ENCODE measurements at regions not wholly inside any gene's neighbourhood (a gene's known extent, or its start where the extent isn't known, plus 50 kb on each side); places are given as distances from the start of the nearest gene placed in this dataset.

DNA sequence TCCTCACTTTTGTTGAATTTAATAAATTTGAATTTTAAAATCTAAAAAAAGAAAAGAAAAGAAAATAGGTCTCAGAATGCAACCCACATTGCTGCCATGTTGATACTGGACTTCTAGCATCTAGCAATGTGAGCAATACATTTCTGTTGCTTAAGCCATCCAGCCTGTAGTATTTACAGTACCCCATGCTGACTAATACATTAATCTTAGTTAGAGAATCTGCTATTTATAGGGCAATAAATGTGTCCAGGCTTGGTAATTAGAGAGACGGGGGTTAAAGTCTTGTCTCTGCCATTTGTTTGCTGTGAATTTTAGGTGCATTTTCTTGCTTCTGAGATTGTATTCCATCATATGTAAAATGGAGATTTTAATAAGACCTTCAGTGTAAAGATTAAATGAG lies 471.3 kb downstream of the DHX35 start:
- DNase-seq, result no peak

DNA sequence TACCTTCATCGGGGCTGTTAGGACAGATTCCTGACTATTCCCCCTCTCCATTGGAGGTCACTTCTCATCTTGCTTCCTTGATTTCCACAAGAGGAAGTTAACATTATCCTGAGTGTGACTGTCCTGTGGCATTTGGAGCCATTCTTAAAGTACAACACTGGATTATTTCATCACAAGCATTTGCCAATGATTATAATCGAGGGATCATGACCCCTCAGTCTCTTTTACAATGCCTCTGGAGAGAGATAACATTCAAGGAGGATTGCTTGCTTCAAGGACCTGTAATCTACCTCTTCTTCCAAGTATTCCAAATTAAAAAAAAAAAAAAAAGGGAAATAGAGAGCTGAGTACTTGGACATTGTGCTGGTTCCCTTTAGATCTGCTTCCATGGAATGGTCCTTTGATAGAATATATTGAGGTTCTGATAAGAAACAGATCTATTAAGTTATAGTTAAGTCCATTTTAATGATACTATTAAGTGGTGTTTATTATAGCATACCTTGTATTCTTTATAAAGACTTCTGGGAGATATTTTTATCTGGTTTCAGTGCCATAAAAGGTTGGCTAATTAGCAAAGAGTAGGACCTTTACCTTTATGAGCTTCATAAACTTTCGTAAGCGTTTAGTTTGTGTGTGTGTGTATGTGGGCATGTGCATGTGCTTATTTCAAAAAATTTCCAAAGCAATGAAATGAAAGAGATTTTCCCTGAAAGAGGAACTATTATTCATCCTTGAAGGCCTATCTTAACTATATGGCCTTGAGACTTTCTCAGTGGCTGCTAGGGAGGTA lies 469.1 kb downstream of the DHX35 start:
- no peak for DNase-seq

GRCh38 chr20:39429726-39430125 lies 467.6 kb downstream of the DHX35 start:
- DNase-seq, result no peak

GRCh38 chr20:39424962-39425678 lies 463.0 kb downstream of the DHX35 start:
- no peak for DNase-seq

DNA sequence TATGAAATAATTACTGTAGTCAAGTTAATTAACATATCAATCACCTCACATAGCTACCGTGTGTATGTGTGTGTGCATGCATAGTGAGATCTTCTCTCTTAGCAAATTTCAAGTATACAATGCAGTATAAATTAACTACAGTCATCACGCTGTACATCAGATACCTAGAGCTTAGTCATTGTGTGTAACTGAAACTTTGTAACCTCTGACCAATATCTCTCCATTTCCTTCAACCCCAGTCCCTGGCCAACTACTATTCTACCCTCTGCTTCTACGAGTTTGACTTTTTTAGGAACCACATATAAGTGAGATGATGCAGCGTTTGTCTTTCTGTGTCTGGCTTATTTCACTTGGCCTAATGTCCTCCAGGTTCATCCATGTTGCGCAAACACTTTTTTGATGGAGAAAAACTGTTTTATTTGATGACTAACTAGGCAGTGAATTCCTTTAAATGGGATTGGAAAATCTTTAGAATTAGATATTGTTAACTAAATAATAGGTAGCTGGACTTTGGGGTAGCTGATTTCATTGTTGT lies 459.5 kb downstream of the DHX35 start:
- no peak for DNase-seq

- no peak for DNase-seq
Measured at GRCh38 chr20:39412091-39412490, 449.9 kb downstream of the DHX35 start.

DNA sequence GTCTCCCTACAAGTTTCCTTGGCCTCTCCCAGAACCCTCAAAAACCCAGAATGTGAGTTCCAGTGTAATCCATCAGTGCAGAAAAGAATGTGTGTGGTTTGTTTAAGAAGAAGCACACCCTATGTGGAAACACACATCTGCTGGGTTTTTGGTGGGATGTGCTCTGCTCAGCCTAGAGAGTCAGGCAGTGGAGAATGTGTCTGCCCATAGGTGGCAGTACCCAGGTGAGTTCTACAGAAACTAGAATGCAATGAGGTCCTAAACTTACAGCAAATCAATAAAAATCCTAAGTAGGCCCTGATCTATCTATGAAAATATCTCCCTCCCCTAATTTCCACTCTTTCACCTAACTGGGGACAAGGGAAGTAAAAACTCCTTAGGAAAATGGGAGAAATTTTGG lies 437.3 kb downstream of the DHX35 start:
- DNase-seq, result no peak

GRCh38 chr20:39398656-39399055 lies 436.5 kb downstream of the DHX35 start:
- no peak for DNase-seq

GRCh38 chr20:39397646-39398045 lies 435.5 kb downstream of the DHX35 start:
- no peak for DNase-seq

- no peak for DNase-seq
Measured at GRCh38 chr20:39395478-39396291, 433.5 kb downstream of the DHX35 start.

GRCh38 chr20:39394461-39394860 lies 432.3 kb downstream of the DHX35 start:
- no peak for DNase-seq

DNA sequence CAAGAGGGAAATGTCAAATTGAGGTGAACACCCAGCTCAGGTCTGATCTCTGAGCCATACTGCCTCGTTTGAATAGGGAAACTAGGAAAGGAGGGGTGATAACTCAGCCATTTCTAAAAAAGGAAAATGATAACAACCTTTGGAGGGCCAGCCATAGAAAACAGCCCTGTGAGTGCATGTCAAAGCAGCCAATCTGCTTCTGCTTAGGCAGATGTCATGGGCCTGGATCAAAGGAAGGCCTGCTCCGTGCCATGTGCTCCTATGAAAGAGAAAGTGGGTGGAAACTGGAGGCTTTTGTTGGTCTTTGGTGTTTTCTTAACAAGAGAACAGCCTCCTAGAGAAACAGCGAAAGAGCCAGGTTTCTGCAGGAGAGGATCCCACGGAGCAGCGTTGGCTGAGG lies 428.0 kb downstream of the DHX35 start:
- DNase-seq, result no peak

GRCh38 chr20:39381595-39381994 lies 419.5 kb downstream of the DHX35 start:
- DNase-seq, result no peak

DNA sequence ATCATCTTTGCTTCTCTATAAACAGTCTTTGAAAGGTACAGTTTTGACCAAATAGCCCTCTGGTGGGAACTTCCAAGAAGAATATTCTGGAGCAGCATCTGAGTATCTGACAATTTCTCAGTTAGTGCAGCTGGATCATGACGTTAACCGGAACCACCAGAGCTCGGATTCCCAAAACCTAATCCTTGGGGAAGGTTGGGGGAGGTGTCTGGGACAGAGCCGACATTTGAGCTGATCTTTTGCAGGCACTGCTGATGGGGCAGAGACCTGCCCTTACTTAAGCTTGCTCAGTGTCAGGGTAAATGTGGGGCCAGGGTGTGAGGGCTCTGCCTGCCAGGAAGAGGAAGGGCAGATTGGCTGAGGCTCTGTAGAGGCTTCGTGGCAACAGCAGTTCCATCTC lies 416.6 kb downstream of the DHX35 start:
- DNase-seq, result no peak

DNA sequence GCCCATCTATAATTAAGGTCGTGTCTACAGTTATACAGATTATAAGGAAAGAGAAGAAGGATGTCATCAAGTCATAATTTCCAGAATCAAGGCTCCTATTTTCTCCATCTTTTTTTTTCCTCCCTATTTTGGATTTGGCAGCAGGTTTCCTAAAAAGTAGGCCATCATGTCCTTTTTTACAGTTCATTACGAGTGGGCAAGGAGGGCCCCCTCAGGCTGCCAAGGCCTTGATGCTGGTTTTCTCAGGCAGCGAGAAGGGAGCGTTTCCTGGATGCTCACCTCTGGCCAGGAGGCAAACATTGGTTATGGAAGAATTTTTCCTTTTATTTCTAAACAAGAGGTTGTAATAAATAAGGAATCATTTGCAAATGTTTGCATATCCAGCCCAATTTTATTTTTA lies 414.6 kb downstream of the DHX35 start:
- no peak for DNase-seq

DNA sequence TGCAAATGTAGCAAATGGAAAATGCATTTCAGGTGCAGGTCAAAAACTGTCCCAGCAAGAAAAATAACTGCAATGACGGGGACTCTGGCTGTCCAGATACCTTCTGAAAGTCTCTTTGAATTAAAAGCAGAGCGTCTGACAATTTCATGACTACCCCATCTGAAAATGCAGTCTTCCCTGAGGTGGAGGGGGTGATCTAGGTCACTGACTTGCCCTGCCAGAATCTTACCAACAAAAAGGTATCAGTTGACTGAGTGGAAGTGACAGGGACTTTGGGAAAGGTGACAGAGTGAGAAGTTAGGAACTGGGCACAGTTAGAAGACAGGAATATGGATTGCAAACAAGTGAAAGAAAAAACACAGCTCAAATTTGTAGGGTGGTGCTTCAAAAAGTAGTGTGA lies 402.2 kb downstream of the DHX35 start:
- DNase-seq, result no peak

DNA sequence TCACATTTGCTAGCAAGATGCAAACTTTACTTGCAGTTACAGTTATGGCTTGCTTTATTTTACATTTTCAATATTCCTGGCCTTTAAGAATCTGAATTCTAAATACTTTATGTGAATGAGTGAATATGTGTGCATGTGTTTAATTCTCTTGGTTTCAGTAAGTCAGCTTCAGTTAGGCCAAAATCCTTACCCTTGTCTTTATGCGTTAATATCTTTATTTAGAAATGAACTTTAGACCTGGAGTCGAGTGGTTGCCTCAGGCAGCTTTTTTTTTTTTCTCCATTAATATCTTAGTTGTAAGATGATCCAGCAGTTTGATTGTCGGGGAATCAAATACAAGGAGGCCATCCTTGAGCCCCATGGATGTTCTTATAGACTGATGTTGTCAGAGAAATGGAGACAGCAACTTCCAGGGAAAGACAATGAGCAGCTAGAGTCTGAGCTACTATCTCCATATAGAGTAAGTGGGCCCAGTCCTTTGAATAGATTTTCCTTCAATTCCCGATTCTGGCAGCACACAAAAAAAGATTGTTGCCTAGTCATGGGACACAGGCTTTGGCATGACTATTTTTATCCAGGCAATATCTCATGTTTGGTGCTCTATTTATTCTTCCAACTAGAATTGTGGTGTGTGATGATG lies 398.0 kb downstream of the DHX35 start:
- no peak for DNase-seq

- no peak for DNase-seq
Measured at GRCh38 chr20:39358052-39358451, 395.9 kb downstream of the DHX35 start.

DNA sequence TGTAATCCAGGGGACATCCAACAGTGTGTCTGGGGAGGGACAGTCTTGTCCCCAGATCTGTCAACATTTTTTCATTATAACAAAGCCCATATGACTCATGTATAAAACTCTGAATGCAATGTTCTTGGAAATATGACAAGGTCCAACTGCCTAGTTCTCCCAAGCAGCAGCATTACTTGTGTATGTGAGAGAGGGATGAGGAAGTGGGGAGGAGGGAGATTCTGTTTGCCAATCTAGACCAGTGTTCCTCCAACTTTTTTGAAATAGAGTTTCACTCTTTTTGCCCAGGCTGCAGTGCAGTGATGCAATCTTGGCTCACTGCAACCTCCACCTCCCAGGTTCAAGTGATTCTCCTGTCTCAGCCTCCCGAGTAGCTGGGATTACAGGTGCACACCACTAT lies 394.8 kb downstream of the DHX35 start:
- no peak for DNase-seq

GRCh38 chr20:39349240-39349639 lies 387.1 kb downstream of the DHX35 start:
- no peak for DNase-seq

DNA sequence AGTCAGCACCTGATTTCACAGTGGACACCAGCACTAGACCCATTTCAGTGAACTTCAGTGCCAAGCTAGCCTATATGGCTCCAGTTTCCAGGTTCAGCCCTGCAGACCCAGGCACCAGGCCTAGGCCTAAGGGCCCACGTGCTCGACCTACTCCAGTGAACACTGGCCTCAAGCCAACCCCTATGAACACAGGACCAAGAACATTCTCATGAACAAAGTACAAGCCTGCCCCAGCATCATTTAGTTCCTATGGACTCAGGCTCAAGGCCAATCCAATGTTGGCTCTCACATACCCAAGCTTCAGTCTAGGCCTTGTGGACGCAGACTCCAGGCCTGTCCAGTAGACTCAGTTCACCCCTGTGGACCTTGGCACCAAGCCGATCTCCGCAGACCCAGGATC lies 385.5 kb downstream of the DHX35 start:
- DNase-seq, result no peak

All from nucleus accumbens (tissue), 56 donors.